ENCODE measurements at regions not wholly inside any gene's neighbourhood (a gene's known extent, or its start where the extent isn't known, plus 50 kb on each side); places are given as distances from the start of the nearest gene placed in this dataset.
"Not testable (repeated sequence)": the region's sequence is repeated elsewhere in the genome, so short reads cannot be mapped to it uniquely, and the experiment has no call there.

GRCh38 chr7:155377838-155378579 is 79.9 kb upstream of the EN2 start:
- DNase-seq, result no peak

DNA sequence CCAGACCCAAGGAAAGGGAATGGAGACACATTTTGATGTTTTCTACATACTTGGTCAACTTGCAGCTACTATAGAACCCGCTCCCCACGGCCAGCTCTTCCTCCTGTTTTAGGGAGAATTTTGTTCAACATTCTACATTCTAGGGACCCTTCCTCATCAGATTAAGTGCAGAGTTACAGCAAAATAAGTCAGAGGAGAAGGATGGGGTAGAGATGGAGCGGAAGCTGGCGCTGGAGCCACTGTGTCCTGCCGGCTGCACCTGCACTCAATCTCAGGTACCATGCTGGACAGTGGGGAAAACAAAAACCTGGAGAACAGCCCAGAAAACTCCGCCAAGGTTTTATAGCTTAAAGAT is 79.4 kb upstream of the EN2 start:
- DNase-seq, result no peak

GRCh38 chr7:155378959-155379871 is 78.7 kb upstream of the EN2 start:
- DNase-seq, result no peak

DNA sequence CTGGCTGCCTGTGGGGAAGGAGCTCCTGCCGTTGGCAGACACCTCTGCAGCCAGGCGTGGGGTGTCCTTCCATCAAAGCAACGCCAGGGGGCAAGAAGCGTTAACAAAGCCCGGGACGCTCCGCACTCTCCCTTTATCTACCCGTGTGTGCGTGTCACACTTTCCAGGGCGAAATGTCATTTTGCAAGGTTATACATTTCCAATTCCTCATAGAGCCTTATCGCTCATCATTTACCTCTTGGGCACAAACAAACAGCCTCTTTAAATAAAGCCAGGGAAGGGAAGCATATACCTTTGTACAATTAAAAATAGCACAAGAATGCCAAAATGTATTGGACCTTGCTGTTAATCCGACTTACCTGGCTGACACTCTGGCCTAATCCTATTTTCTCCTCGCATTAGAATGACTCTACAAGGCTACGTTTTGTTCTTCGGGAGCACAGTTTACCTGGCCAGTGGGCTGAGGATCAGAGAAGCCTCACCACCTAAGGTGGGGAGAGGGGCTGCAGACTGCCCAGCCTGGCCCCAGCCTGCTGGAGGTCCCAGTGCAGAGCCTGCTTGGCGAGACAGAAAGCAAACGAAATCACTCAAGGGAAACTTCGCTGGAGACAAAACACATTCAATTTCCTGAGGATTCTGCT is 77.6 kb upstream of the EN2 start:
- peak; percentile 1 for DNase-seq

DNA sequence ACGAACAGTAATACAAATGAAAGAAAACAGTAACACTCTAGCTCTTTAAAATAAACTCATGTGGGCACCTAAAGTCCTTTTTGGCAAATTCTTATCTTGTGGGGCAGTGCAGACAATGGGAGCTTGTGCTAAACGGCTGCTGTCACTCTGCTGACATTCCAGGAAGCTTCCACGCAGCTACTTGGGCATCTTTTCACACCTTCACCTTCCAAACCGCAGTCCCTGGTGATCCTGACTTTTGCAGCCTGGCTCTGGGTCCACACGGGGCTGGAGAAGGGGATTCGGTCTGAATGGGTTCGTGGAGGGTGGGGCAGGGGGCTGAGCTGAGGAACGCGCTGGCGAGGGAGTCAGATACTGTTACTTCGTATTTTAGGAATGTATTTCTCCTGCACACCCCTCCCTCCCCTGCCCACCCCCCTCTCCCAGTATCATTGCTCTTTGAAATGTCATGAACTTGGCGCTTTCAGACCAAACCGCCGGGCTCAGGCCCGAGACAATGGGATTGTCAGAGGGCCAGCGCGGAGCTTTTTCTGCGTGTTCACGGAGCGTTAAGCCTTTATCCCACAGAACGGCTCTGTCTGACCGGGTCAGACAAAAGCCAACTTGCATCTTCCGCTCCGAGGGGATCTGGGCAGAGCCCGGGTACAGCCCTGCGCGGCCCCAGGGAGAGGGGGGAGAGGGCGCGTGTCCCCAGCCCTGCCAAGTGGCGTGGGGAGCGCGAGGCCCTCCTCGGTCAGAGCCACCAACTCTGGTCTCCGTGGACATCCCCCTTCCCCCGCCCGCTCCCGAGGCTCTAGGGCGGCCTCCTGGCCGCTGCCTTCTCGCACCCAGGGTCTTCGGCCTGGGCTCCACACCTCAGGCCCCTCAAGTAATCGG is 76.7 kb upstream of the EN2 start:
- DNase-seq, result no peak

GRCh38 chr7:155381852-155382801 is 75.8 kb upstream of the EN2 start:
- no peak for DNase-seq

DNA sequence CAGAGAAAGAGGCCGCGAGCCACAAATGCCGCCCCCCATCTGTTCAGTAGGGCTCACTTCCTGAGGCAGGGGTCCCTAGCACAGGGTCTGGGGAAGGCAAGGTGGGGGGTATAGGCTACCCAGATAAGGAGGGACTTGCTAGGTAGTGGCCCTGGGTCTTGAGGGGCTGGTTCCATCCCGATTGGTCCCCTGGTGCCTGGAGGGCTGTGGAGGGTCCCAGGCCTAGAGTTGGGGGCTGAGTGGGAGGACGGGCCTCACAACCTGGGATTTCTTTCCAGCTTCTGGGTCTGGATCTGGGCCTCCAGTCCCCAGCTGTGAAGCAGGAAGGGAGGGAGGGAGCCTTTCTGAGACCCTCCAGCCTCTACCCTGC is 75.1 kb upstream of the EN2 start:
- DNase-seq, result no peak

- no peak for DNase-seq
Measured at GRCh38 chr7:155383756-155384491, 74.0 kb upstream of the EN2 start.

GRCh38 chr7:155384751-155385150 is 73.2 kb upstream of the EN2 start:
- no peak for DNase-seq

DNA sequence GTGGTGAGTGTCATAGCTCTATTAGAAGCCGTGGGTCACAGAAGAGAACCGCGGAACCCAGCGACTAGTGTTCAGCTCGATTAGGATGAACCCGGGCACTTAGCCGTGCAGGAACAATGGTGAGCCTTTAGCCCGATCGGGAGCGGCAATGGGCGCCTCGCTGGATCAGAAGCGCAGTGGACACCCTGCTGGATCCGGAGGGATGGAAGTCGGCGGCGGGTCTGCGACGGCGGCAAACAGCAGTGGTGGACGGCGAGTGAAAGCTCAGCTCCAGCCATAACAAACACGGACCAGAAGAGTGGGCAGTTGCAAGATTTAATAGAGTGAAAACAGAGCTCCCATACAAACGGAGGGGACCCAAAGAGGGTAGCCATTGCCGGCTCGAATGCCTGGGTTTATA is 72.7 kb upstream of the EN2 start:
- not testable (repeated sequence) for DNase-seq

GRCh38 chr7:155386608-155387007 is 71.3 kb upstream of the EN2 start:
- no peak for DNase-seq

DNA sequence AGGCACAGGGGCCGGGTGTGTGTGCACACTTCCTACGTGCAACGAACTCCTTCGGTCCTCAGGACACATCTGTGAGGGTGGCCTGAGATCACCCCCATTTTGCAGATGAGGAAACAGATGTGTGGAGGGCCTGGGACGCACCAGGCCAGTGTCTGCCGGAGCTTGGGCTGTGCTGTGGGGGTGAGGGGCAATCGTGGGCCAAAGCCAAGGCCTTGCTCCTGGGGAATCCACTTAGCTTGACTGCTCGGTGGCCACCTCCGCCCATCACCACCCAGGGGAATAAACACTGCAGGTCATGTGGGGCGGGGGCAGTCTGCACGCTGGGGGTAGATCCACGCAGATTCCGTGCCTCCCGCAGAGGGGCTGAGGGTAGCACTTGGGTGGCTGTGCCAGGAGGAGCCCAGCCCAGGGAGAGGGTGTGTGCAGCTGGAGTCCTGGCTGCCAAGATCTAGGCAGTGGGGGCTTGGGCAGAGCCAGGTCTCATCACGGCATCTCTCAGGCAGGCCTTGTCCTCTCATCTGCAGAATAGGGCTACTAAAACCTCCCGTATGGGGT is 70.8 kb upstream of the EN2 start:
- no peak for DNase-seq

- DNase-seq, result no peak
Measured at GRCh38 chr7:155388561-155388960, 69.4 kb upstream of the EN2 start.

GRCh38 chr7:155391414-155391813 is 66.5 kb upstream of the EN2 start:
- DNase-seq, result no peak

- DNase-seq, result no peak
Measured at GRCh38 chr7:155392726-155393570, 65.0 kb upstream of the EN2 start.

GRCh38 chr7:155394413-155394812 is 63.5 kb upstream of the EN2 start:
- DNase-seq, result no peak

DNA sequence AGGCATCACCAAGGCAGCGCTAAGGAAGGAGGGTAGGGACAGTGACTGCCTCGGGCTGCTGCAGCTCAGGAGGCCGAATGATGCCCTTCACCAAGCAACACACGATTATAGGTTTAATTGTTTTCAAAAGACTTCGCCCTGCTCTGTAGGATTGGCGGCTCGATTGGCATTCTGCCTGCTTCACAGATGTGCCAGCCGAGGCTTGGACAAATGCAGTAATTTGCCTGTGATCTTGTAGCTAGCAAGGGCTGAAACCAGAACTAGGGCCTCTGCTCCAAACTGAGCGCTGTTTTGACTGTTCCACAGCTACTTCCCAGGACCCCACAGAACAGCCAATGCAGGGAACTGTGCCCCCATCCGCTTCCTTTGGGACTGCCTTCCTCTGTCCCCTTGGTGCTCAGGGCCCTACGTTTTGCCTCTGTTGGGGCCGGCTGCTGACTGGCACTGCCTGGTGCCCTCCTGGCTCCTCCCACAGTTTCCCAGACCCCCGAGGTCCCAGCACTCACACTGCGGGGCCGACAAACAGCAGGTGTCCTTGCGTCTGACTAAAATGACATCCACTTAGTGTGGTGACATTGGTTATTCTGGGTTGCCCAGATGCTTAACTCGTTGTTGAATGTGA is 62.6 kb upstream of the EN2 start:
- DNase-seq, result no peak

DNA sequence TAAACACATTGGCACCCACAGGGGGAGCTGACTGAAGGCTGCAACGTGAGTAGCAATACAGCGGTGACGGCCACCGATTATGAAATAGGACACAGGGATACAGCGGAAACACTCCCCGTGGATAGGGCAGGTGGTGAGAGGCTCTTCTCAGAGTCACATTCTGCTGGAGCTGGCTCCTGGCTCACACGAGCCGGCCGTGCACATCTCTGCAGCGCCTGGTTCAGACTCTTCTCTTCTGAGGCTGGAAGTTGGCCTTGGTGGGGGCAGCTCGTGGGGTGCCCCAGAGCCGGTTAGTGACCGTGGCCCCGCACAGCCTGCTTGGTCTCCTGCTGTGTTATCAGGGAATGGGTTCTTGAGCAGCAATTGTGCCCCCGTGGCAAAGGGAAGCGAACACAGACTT is 61.3 kb upstream of the EN2 start:
- no peak for DNase-seq

Data from amniotic stem cell (primary cell).